ENCODE measurements at regions not wholly inside any gene's neighbourhood (a gene's known extent, or its start where the extent isn't known, plus 50 kb on each side); places are given as distances from the start of the nearest gene placed in this dataset.

- Histone ChIP-seq H3K4me3 (no peak overlapping the region), H3K27me3 (no peaks in the 10 kb centered on the region), H3K4me2 (peak overlapping the region in 7 of 11 experiments; percentile 2 to 49 (median 23); a peak in 11 of 22 replicates), H3K9ac (no peak overlapping the region), H3K4me1 (peaks cover 0 to 10% (median 5%) of the 10 kb centered on the region in 10 experiments; a peak in 5 of 20 replicates), H4K20me1 (no peaks in the 10 kb centered on the region), H3K9me3 (replicated peaks in 1 of 11) (no peaks in the 10 kb centered on the region), H3K36me3 (no peaks in the 10 kb centered on the region), H3K27ac (no peak overlapping the region)
- TF ChIP-seq Cebpa-rat (IDR thresholded peaks at IDR 0.05): no peak
Observed at GRCh38 chr3:139835830-139836683, 98.9 kb upstream of the CLSTN2 start.

GRCh38 chr3:139832998-139833397 lies 102.0 kb upstream of the CLSTN2 start:
- H3K9me3 ChIP-seq (replicated peaks in 1 of 11): no peaks in the 10 kb centered on the region
- no peaks in the 10 kb centered on the region for H3K36me3 ChIP-seq
- H3K4me1 ChIP-seq: peaks cover 0 to 19% (median 5%) of the 10 kb centered on the region in 10 experiments; a peak in 7 of 20 replicates
- H3K4me3 ChIP-seq: no peak overlapping the region
- H3K27me3 ChIP-seq: no peaks in the 10 kb centered on the region
- H4K20me1 ChIP-seq: no peaks in the 10 kb centered on the region
- no peak overlapping the region for H3K9ac ChIP-seq
- H3K27ac ChIP-seq: no peak overlapping the region
- no peak overlapping the region for H3K4me2 ChIP-seq
- no peak for TF ChIP-seq Cebpa-rat (IDR thresholded peaks at IDR 0.05)

GRCh38 chr3:139830817-139831216 lies 104.2 kb upstream of the CLSTN2 start:
- Histone ChIP-seq H4K20me1 (no peaks in the 10 kb centered on the region), H3K27ac (no peak overlapping the region), H3K4me2 (no peak overlapping the region), H3K9ac (no peak overlapping the region), H3K4me3 (no peak overlapping the region), H3K4me1 (peaks cover 0 to 17% (median 0%) of the 10 kb centered on the region in 10 experiments; a peak in 7 of 20 replicates), H3K36me3 (no peaks in the 10 kb centered on the region), H3K27me3 (no peaks in the 10 kb centered on the region), H3K9me3 (replicated peaks in 1 of 11) (no peaks in the 10 kb centered on the region)
- TF ChIP-seq Cebpa-rat (IDR thresholded peaks at IDR 0.05): no peak

GRCh38 chr3:139827833-139828232 lies 107.2 kb upstream of the CLSTN2 start:
- H3K9ac ChIP-seq: no peak overlapping the region
- H3K36me3 ChIP-seq: no peaks in the 10 kb centered on the region
- H3K4me2 ChIP-seq: peak overlapping the region in 4 of 11 experiments; percentile 27 to 82 (median 50); a peak in 7 of 22 replicates
- peaks cover 0 to 17% (median 0%) of the 10 kb centered on the region in 10 experiments; a peak in 7 of 20 replicates for H3K4me1 ChIP-seq
- no peaks in the 10 kb centered on the region for H3K27me3 ChIP-seq
- H3K27ac ChIP-seq: no peak overlapping the region; a peak in 1 of 22 replicates
- TF ChIP-seq Cebpa-rat (IDR thresholded peaks at IDR 0.05): no peak
- no peaks in the 10 kb centered on the region for H3K9me3 ChIP-seq (replicated peaks in 1 of 11)
- H3K4me3 ChIP-seq: no peak overlapping the region
- H4K20me1 ChIP-seq: no peaks in the 10 kb centered on the region

- H3K9ac ChIP-seq: no peak overlapping the region
- TF ChIP-seq Cebpa-rat (IDR thresholded peaks at IDR 0.05): no peak
- no peak overlapping the region for H3K27ac ChIP-seq
- H3K27me3 ChIP-seq: no peaks in the 10 kb centered on the region
- H3K9me3 ChIP-seq (replicated peaks in 1 of 11): peaks cover 0 to 9% (median 0%) of the 10 kb centered on the region in 11 experiments; a peak in 5 of 22 replicates
- H3K4me2 ChIP-seq: no peak overlapping the region
- H3K4me3 ChIP-seq: no peak overlapping the region
- no peaks in the 10 kb centered on the region for H4K20me1 ChIP-seq
- H3K4me1 ChIP-seq: peaks cover 0 to 17% (median 0%) of the 10 kb centered on the region in 10 experiments; a peak in 7 of 20 replicates
- H3K36me3 ChIP-seq: no peaks in the 10 kb centered on the region
Observed at GRCh38 chr3:139824864-139825263, 110.1 kb upstream of the CLSTN2 start.

GRCh38 chr3:139814646-139815045 lies 120.3 kb upstream of the CLSTN2 start:
- TF ChIP-seq Cebpa-rat (IDR thresholded peaks at IDR 0.05): no peak
- H3K4me3 ChIP-seq: no peak overlapping the region
- no peaks in the 10 kb centered on the region for H3K36me3 ChIP-seq
- H4K20me1 ChIP-seq: no peaks in the 10 kb centered on the region
- peaks cover 15 to 24% (median 18%) of the 10 kb centered on the region in 10 experiments for H3K4me1 ChIP-seq
- no peak overlapping the region for H3K9ac ChIP-seq
- H3K4me2 ChIP-seq: no peak overlapping the region
- peaks cover 0 to 8% (median 0%) of the 10 kb centered on the region in 11 experiments; a peak in 6 of 22 replicates for H3K9me3 ChIP-seq (replicated peaks in 1 of 11)
- H3K27ac ChIP-seq: no peak overlapping the region
- H3K27me3 ChIP-seq: no peaks in the 10 kb centered on the region

- no peak for TF ChIP-seq Cebpa-rat (IDR thresholded peaks at IDR 0.05)
- H3K27me3 ChIP-seq: no peaks in the 10 kb centered on the region
- no peaks in the 10 kb centered on the region for H4K20me1 ChIP-seq
- H3K36me3 ChIP-seq: no peaks in the 10 kb centered on the region
- peak overlapping the region; percentile 31 to 78 (median 59); a peak in 21 of 22 replicates for H3K4me2 ChIP-seq
- H3K27ac ChIP-seq: peak overlapping the region in 4 of 11 experiments; percentile 29 to 56 (median 54); a peak in 8 of 22 replicates
- H3K4me3 ChIP-seq: no peak overlapping the region
- H3K9ac ChIP-seq: 0 out of 22 replicates have a peak overlapping the region, but pooled peaks of 2 of the 11 experiments have one; percentile 7 to 12
- H3K9me3 ChIP-seq (replicated peaks in 1 of 11): peaks cover 0 to 1% (median 0%) of the 10 kb centered on the region in 11 experiments; a peak in 1 of 22 replicates
- peaks cover 15 to 24% (median 18%) of the 10 kb centered on the region in 10 experiments for H3K4me1 ChIP-seq
Observed at GRCh38 chr3:139811331-139811730, 123.7 kb upstream of the CLSTN2 start.

GRCh38 chr3:139808201-139808600 lies 126.8 kb upstream of the CLSTN2 start:
- H3K27ac ChIP-seq: no peak overlapping the region
- H3K4me2 ChIP-seq: no peak overlapping the region
- no peaks in the 10 kb centered on the region for H4K20me1 ChIP-seq
- H3K4me1 ChIP-seq: peaks cover 15 to 24% (median 18%) of the 10 kb centered on the region in 10 experiments
- H3K36me3 ChIP-seq: no peaks in the 10 kb centered on the region
- no peak for TF ChIP-seq Cebpa-rat (IDR thresholded peaks at IDR 0.05)
- no peaks in the 10 kb centered on the region for H3K27me3 ChIP-seq
- H3K9me3 ChIP-seq (replicated peaks in 1 of 11): no peaks in the 10 kb centered on the region
- no peak overlapping the region for H3K9ac ChIP-seq
- H3K4me3 ChIP-seq: no peak overlapping the region

- H4K20me1 ChIP-seq: no peaks in the 10 kb centered on the region
- no peak overlapping the region for H3K4me3 ChIP-seq
- H3K27me3 ChIP-seq: no peaks in the 10 kb centered on the region
- TF ChIP-seq Cebpa-rat (IDR thresholded peaks at IDR 0.05): no peak
- H3K9me3 ChIP-seq (replicated peaks in 1 of 11): no peaks in the 10 kb centered on the region
- H3K27ac ChIP-seq: no peak overlapping the region
- H3K4me1 ChIP-seq: no peaks in the 10 kb centered on the region
- no peaks in the 10 kb centered on the region for H3K36me3 ChIP-seq
- no peak overlapping the region for H3K4me2 ChIP-seq
- no peak overlapping the region for H3K9ac ChIP-seq
Observed at GRCh38 chr3:139803294-139803693, 125.5 kb upstream of the NMNAT3 start.

Measured in BLaER1 treated with 17β-estradiol and CSF1 and Interleukin-3, amounts not matched to agents 10 nM and 100 nM (cell line).